ENCODE measurements at regions not wholly inside any gene's neighbourhood (a gene's known extent, or its start where the extent isn't known, plus 50 kb on each side); places are given as distances from the start of the nearest gene placed in this dataset.
A peak's percentile ranks its signal among the peaks of the same experiment; 100 is the strongest.

GRCh38 chr9:89725271-89725670 lies 120.5 kb downstream of the GADD45G start:
- DNase-seq = no peak

- DNase-seq = no peak
Observed at GRCh38 chr9:89729954-89730530, 125.2 kb downstream of the GADD45G start.

- DNase-seq = no peak
Observed at GRCh38 chr9:89730715-89731114, 125.9 kb downstream of the GADD45G start.

- DNase-seq = no peak
Observed at GRCh38 chr9:89731262-89732182, 126.7 kb downstream of the GADD45G start.

GRCh38 chr9:89732295-89732938 lies 127.6 kb downstream of the GADD45G start:
- DNase-seq = no peak

- no peak for DNase-seq
Observed at GRCh38 chr9:89732939-89733324, 128.1 kb downstream of the GADD45G start.

- DNase-seq = no peak
Observed at GRCh38 chr9:89734600-89735041, 129.8 kb downstream of the GADD45G start.

- DNase-seq = no peak
Observed at GRCh38 chr9:89738137-89738932, 133.5 kb downstream of the GADD45G start.

GRCh38 chr9:89739511-89739910 lies 134.7 kb downstream of the GADD45G start:
- no peak for DNase-seq

- DNase-seq = no peak
Observed at GRCh38 chr9:89739916-89740315, 135.1 kb downstream of the GADD45G start.

GRCh38 chr9:89740722-89741121 lies 135.9 kb downstream of the GADD45G start:
- peak; percentile 48 for DNase-seq

GRCh38 chr9:89742660-89743059 lies 137.8 kb downstream of the GADD45G start:
- peak; percentile 8 for DNase-seq

GRCh38 chr9:89743216-89743572 lies 138.4 kb downstream of the GADD45G start:
- DNase-seq = no peak

- peak; percentile 66 for DNase-seq
Observed at GRCh38 chr9:89743573-89744254, 138.9 kb downstream of the GADD45G start.

GRCh38 chr9:89744255-89744648 lies 139.4 kb downstream of the GADD45G start:
- no peak for DNase-seq

GRCh38 chr9:89744730-89745129 lies 139.9 kb downstream of the GADD45G start:
- DNase-seq = no peak

- no peak for DNase-seq
Observed at GRCh38 chr9:89745601-89746376, 141.0 kb downstream of the GADD45G start.

GRCh38 chr9:89746385-89747116 lies 141.7 kb downstream of the GADD45G start:
- no peak for DNase-seq

- no peak for DNase-seq
Observed at GRCh38 chr9:89747596-89747995, 142.8 kb downstream of the GADD45G start.

- DNase-seq = no peak
Observed at GRCh38 chr9:89748021-89748670, 143.3 kb downstream of the GADD45G start.
